ENCODE measurements at regions not wholly inside any gene's neighbourhood (a gene's known extent, or its start where the extent isn't known, plus 50 kb on each side); places are given as distances from the start of the nearest gene placed in this dataset.

- H3K36me3 ChIP-seq (ENCODE audit: insufficient read depth, insufficient read length, low read length): no peaks in the 10 kb centered on the region
- TF ChIP-seq SUZ12 (IDR thresholded peaks at IDR 0.05; ENCODE audit: extremely low read depth, insufficient read depth, insufficient read length) (no peak), ZNF274 (IDR thresholded peaks at IDR 0.05; ENCODE audit: low read depth, low read length) (no peak), YY1 (IDR thresholded peaks at IDR 0.05; ENCODE audit: insufficient read depth, insufficient read length) (no peak)
- no peaks in the 10 kb centered on the region for H3K4me1 ChIP-seq (ENCODE audit: insufficient read depth, insufficient read length)
- no peak overlapping the region for H3K9ac ChIP-seq (ENCODE audit: insufficient read length, low read depth)
- DNase-seq (ENCODE audit: low read depth, low spot score): no peak
- H3K9me3 ChIP-seq (ENCODE audit: insufficient read depth, low read length): no peaks in the 10 kb centered on the region
- H3K27me3 ChIP-seq (ENCODE audit: insufficient read depth, insufficient read length): no peaks in the 10 kb centered on the region
- H3K4me3 ChIP-seq (ENCODE audit: insufficient read length, low read depth): no peak overlapping the region
These were observed 89.1 kb upstream of the PROX1 start for GRCh38 chr1:213898684-213899083.

GRCh38 chr1:213899413-213899812 lies 88.4 kb upstream of the PROX1 start:
- H3K9ac ChIP-seq (ENCODE audit: insufficient read length, low read depth): no peak overlapping the region
- no peaks in the 10 kb centered on the region for H3K4me1 ChIP-seq (ENCODE audit: insufficient read depth, insufficient read length)
- no peaks in the 10 kb centered on the region for H3K36me3 ChIP-seq (ENCODE audit: insufficient read depth, insufficient read length, low read length)
- no peak for DNase-seq (ENCODE audit: low read depth, low spot score)
- no peak for TF ChIP-seq ZNF274 (IDR thresholded peaks at IDR 0.05; ENCODE audit: low read depth, low read length)
- no peak for TF ChIP-seq SUZ12 (IDR thresholded peaks at IDR 0.05; ENCODE audit: extremely low read depth, insufficient read depth, insufficient read length)
- no peak for TF ChIP-seq YY1 (IDR thresholded peaks at IDR 0.05; ENCODE audit: insufficient read depth, insufficient read length)
- H3K9me3 ChIP-seq (ENCODE audit: insufficient read depth, low read length): no peaks in the 10 kb centered on the region
- no peak overlapping the region for H3K4me3 ChIP-seq (ENCODE audit: insufficient read length, low read depth)
- no peaks in the 10 kb centered on the region for H3K27me3 ChIP-seq (ENCODE audit: insufficient read depth, insufficient read length)

- H3K9ac ChIP-seq (ENCODE audit: insufficient read length, low read depth): no peak overlapping the region
- no peak overlapping the region for H3K4me3 ChIP-seq (ENCODE audit: insufficient read length, low read depth)
- DNase-seq (ENCODE audit: low read depth, low spot score): no peak
- no peaks in the 10 kb centered on the region for H3K9me3 ChIP-seq (ENCODE audit: insufficient read depth, low read length)
- no peaks in the 10 kb centered on the region for H3K36me3 ChIP-seq (ENCODE audit: insufficient read depth, insufficient read length, low read length)
- no peaks in the 10 kb centered on the region for H3K27me3 ChIP-seq (ENCODE audit: insufficient read depth, insufficient read length)
- H3K4me1 ChIP-seq (ENCODE audit: insufficient read depth, insufficient read length): no peaks in the 10 kb centered on the region
- TF ChIP-seq SUZ12 (IDR thresholded peaks at IDR 0.05; ENCODE audit: extremely low read depth, insufficient read depth, insufficient read length) (no peak), ZNF274 (IDR thresholded peaks at IDR 0.05; ENCODE audit: low read depth, low read length) (no peak), YY1 (IDR thresholded peaks at IDR 0.05; ENCODE audit: insufficient read depth, insufficient read length) (no peak)
These were observed 82.4 kb upstream of the PROX1 start for GRCh38 chr1:213905344-213905743.

- TF ChIP-seq SUZ12 (IDR thresholded peaks at IDR 0.05; ENCODE audit: extremely low read depth, insufficient read depth, insufficient read length) (no peak), YY1 (IDR thresholded peaks at IDR 0.05; ENCODE audit: insufficient read depth, insufficient read length) (no peak), ZNF274 (IDR thresholded peaks at IDR 0.05; ENCODE audit: low read depth, low read length) (no peak)
- H3K36me3 ChIP-seq (ENCODE audit: insufficient read depth, insufficient read length, low read length): no peaks in the 10 kb centered on the region
- no peak overlapping the region for H3K9ac ChIP-seq (ENCODE audit: insufficient read length, low read depth)
- DNase-seq (ENCODE audit: low read depth, low spot score): no peak
- no peak overlapping the region for H3K4me3 ChIP-seq (ENCODE audit: insufficient read length, low read depth)
- no peaks in the 10 kb centered on the region for H3K9me3 ChIP-seq (ENCODE audit: insufficient read depth, low read length)
- no peaks in the 10 kb centered on the region for H3K27me3 ChIP-seq (ENCODE audit: insufficient read depth, insufficient read length)
- no peaks in the 10 kb centered on the region for H3K4me1 ChIP-seq (ENCODE audit: insufficient read depth, insufficient read length)
These were observed 79.3 kb upstream of the PROX1 start for GRCh38 chr1:213908521-213908920.

GRCh38 chr1:213914392-213914791 lies 73.4 kb upstream of the PROX1 start:
- TF ChIP-seq SUZ12 (IDR thresholded peaks at IDR 0.05; ENCODE audit: extremely low read depth, insufficient read depth, insufficient read length): no peak
- TF ChIP-seq YY1 (IDR thresholded peaks at IDR 0.05; ENCODE audit: insufficient read depth, insufficient read length): no peak
- no peak for TF ChIP-seq ZNF274 (IDR thresholded peaks at IDR 0.05; ENCODE audit: low read depth, low read length)
- H3K27me3 ChIP-seq (ENCODE audit: insufficient read depth, insufficient read length): no peaks in the 10 kb centered on the region
- H3K4me1 ChIP-seq (ENCODE audit: insufficient read depth, insufficient read length): no peaks in the 10 kb centered on the region
- no peaks in the 10 kb centered on the region for H3K36me3 ChIP-seq (ENCODE audit: insufficient read depth, insufficient read length, low read length)
- no peak overlapping the region for H3K9ac ChIP-seq (ENCODE audit: insufficient read length, low read depth)
- no peak overlapping the region for H3K4me3 ChIP-seq (ENCODE audit: insufficient read length, low read depth)
- H3K9me3 ChIP-seq (ENCODE audit: insufficient read depth, low read length): no peaks in the 10 kb centered on the region
- DNase-seq (ENCODE audit: low read depth, low spot score): no peak

GRCh38 chr1:213921311-213921710 lies 66.5 kb upstream of the PROX1 start:
- no peaks in the 10 kb centered on the region for H3K27me3 ChIP-seq (ENCODE audit: insufficient read depth, insufficient read length)
- H3K36me3 ChIP-seq (ENCODE audit: insufficient read depth, insufficient read length, low read length): no peaks in the 10 kb centered on the region
- H3K4me3 ChIP-seq (ENCODE audit: insufficient read length, low read depth): no peak overlapping the region
- TF ChIP-seq ZNF274 (IDR thresholded peaks at IDR 0.05; ENCODE audit: low read depth, low read length) (no peak), YY1 (IDR thresholded peaks at IDR 0.05; ENCODE audit: insufficient read depth, insufficient read length) (no peak), SUZ12 (IDR thresholded peaks at IDR 0.05; ENCODE audit: extremely low read depth, insufficient read depth, insufficient read length) (no peak)
- no peaks in the 10 kb centered on the region for H3K9me3 ChIP-seq (ENCODE audit: insufficient read depth, low read length)
- no peaks in the 10 kb centered on the region for H3K4me1 ChIP-seq (ENCODE audit: insufficient read depth, insufficient read length)
- H3K9ac ChIP-seq (ENCODE audit: insufficient read length, low read depth): no peak overlapping the region
- no peak for DNase-seq (ENCODE audit: low read depth, low spot score)

- H3K4me3 ChIP-seq (ENCODE audit: insufficient read length, low read depth): no peak overlapping the region
- DNase-seq (ENCODE audit: low read depth, low spot score): no peak
- H3K4me1 ChIP-seq (ENCODE audit: insufficient read depth, insufficient read length): no peaks in the 10 kb centered on the region
- H3K27me3 ChIP-seq (ENCODE audit: insufficient read depth, insufficient read length): no peaks in the 10 kb centered on the region
- no peak overlapping the region for H3K9ac ChIP-seq (ENCODE audit: insufficient read length, low read depth)
- no peaks in the 10 kb centered on the region for H3K36me3 ChIP-seq (ENCODE audit: insufficient read depth, insufficient read length, low read length)
- no peak for TF ChIP-seq YY1 (IDR thresholded peaks at IDR 0.05; ENCODE audit: insufficient read depth, insufficient read length)
- no peak for TF ChIP-seq ZNF274 (IDR thresholded peaks at IDR 0.05; ENCODE audit: low read depth, low read length)
- no peak for TF ChIP-seq SUZ12 (IDR thresholded peaks at IDR 0.05; ENCODE audit: extremely low read depth, insufficient read depth, insufficient read length)
- H3K9me3 ChIP-seq (ENCODE audit: insufficient read depth, low read length): no peaks in the 10 kb centered on the region
These were observed 66.1 kb upstream of the PROX1 start for GRCh38 chr1:213921712-213922111.
